ENCODE measurements at regions not wholly inside any gene's neighbourhood (a gene's known extent, or its start where the extent isn't known, plus 50 kb on each side); places are given as distances from the start of the nearest gene placed in this dataset.

GRCh38 chr3:74426571-74426970 lies 187.9 kb downstream of the CNTN3 start:
- H3K27ac Mint-ChIP-seq: no peak overlapping the region
- H3K4me3 Mint-ChIP-seq: no peak overlapping the region
- H3K9me3 Mint-ChIP-seq: peaks cover 50% of the 10 kb centered on the region
- DNase-seq (ENCODE audit: low spot score): no peak
- H3K27me3 Mint-ChIP-seq (ENCODE audit: low read depth): no peaks in the 10 kb centered on the region
- no peaks in the 10 kb centered on the region for H3K36me3 Mint-ChIP-seq (ENCODE audit: low read depth)
- no peaks in the 10 kb centered on the region for H3K4me1 Mint-ChIP-seq (ENCODE audit: low read depth)

- peaks cover 30% of the 10 kb centered on the region for H3K9me3 Mint-ChIP-seq
- no peak overlapping the region for H3K27ac Mint-ChIP-seq
- no peaks in the 10 kb centered on the region for H3K36me3 Mint-ChIP-seq (ENCODE audit: low read depth)
- H3K27me3 Mint-ChIP-seq (ENCODE audit: low read depth): no peaks in the 10 kb centered on the region
- DNase-seq (ENCODE audit: low spot score): no peak
- no peaks in the 10 kb centered on the region for H3K4me1 Mint-ChIP-seq (ENCODE audit: low read depth)
- no peak overlapping the region for H3K4me3 Mint-ChIP-seq
Observed at GRCh38 chr3:74423867-74424266, 190.6 kb downstream of the CNTN3 start.

GRCh38 chr3:74420538-74421124 lies 193.8 kb downstream of the CNTN3 start:
- Mint-ChIP-seq H3K36me3 (ENCODE audit: low read depth) (no peaks in the 10 kb centered on the region), H3K4me1 (ENCODE audit: low read depth) (no peaks in the 10 kb centered on the region), H3K27me3 (ENCODE audit: low read depth) (no peaks in the 10 kb centered on the region), H3K9me3 (peaks cover 25% of the 10 kb centered on the region), H3K4me3 (no peak overlapping the region), H3K27ac (no peak overlapping the region)
- DNase-seq (ENCODE audit: low spot score): no peak

GRCh38 chr3:74415731-74416130 lies 198.7 kb downstream of the CNTN3 start:
- Mint-ChIP-seq H3K4me1 (ENCODE audit: low read depth) (no peaks in the 10 kb centered on the region), H3K4me3 (no peak overlapping the region), H3K27me3 (ENCODE audit: low read depth) (no peaks in the 10 kb centered on the region), H3K27ac (no peak overlapping the region), H3K9me3 (peaks cover 10% of the 10 kb centered on the region), H3K36me3 (ENCODE audit: low read depth) (no peaks in the 10 kb centered on the region)
- DNase-seq (ENCODE audit: low spot score): no peak

- no peak for DNase-seq (ENCODE audit: low spot score)
- Mint-ChIP-seq H3K36me3 (ENCODE audit: low read depth) (no peaks in the 10 kb centered on the region), H3K4me1 (ENCODE audit: low read depth) (no peaks in the 10 kb centered on the region), H3K27ac (no peak overlapping the region), H3K27me3 (ENCODE audit: low read depth) (no peaks in the 10 kb centered on the region), H3K4me3 (no peak overlapping the region), H3K9me3 (peaks cover 11% of the 10 kb centered on the region)
Observed at GRCh38 chr3:74413547-74414241, 200.8 kb downstream of the CNTN3 start.

- peaks cover 11% of the 10 kb centered on the region for H3K9me3 Mint-ChIP-seq
- no peak overlapping the region for H3K27ac Mint-ChIP-seq
- no peak overlapping the region for H3K4me3 Mint-ChIP-seq
- no peaks in the 10 kb centered on the region for H3K27me3 Mint-ChIP-seq (ENCODE audit: low read depth)
- no peaks in the 10 kb centered on the region for H3K36me3 Mint-ChIP-seq (ENCODE audit: low read depth)
- no peak for DNase-seq (ENCODE audit: low spot score)
- H3K4me1 Mint-ChIP-seq (ENCODE audit: low read depth): no peaks in the 10 kb centered on the region
Observed at GRCh38 chr3:74410276-74410941, 204.1 kb downstream of the CNTN3 start.

GRCh38 chr3:74409066-74409465 lies 205.4 kb downstream of the CNTN3 start:
- no peak overlapping the region for H3K4me3 Mint-ChIP-seq
- H3K4me1 Mint-ChIP-seq (ENCODE audit: low read depth): no peaks in the 10 kb centered on the region
- peaks cover 13% of the 10 kb centered on the region for H3K9me3 Mint-ChIP-seq
- no peak overlapping the region for H3K27ac Mint-ChIP-seq
- no peaks in the 10 kb centered on the region for H3K27me3 Mint-ChIP-seq (ENCODE audit: low read depth)
- H3K36me3 Mint-ChIP-seq (ENCODE audit: low read depth): no peaks in the 10 kb centered on the region
- no peak for DNase-seq (ENCODE audit: low spot score)

- Mint-ChIP-seq H3K4me3 (no peak overlapping the region), H3K27me3 (ENCODE audit: low read depth) (no peaks in the 10 kb centered on the region), H3K27ac (no peak overlapping the region), H3K9me3 (peaks cover 37% of the 10 kb centered on the region), H3K4me1 (ENCODE audit: low read depth) (no peaks in the 10 kb centered on the region), H3K36me3 (ENCODE audit: low read depth) (no peaks in the 10 kb centered on the region)
- DNase-seq (ENCODE audit: low spot score): no peak
Observed at GRCh38 chr3:74403307-74403706, 211.2 kb downstream of the CNTN3 start.

- H3K4me1 Mint-ChIP-seq (ENCODE audit: low read depth): no peaks in the 10 kb centered on the region
- no peaks in the 10 kb centered on the region for H3K36me3 Mint-ChIP-seq (ENCODE audit: low read depth)
- H3K4me3 Mint-ChIP-seq: no peak overlapping the region
- H3K27me3 Mint-ChIP-seq (ENCODE audit: low read depth): no peaks in the 10 kb centered on the region
- no peak for DNase-seq (ENCODE audit: low spot score)
- peaks cover 37% of the 10 kb centered on the region for H3K9me3 Mint-ChIP-seq
- no peak overlapping the region for H3K27ac Mint-ChIP-seq
Observed at GRCh38 chr3:74402821-74403220, 211.6 kb downstream of the CNTN3 start.

GRCh38 chr3:74393426-74393825 lies 221.0 kb downstream of the CNTN3 start:
- Mint-ChIP-seq H3K9me3 (peaks cover 37% of the 10 kb centered on the region), H3K27me3 (ENCODE audit: low read depth) (no peaks in the 10 kb centered on the region), H3K4me1 (ENCODE audit: low read depth) (no peaks in the 10 kb centered on the region), H3K4me3 (no peak overlapping the region), H3K27ac (no peak overlapping the region), H3K36me3 (ENCODE audit: low read depth) (no peaks in the 10 kb centered on the region)
- no peak for DNase-seq (ENCODE audit: low spot score)

- H3K4me1 Mint-ChIP-seq (ENCODE audit: low read depth): no peaks in the 10 kb centered on the region
- H3K4me3 Mint-ChIP-seq: no peak overlapping the region
- H3K27me3 Mint-ChIP-seq (ENCODE audit: low read depth): no peaks in the 10 kb centered on the region
- H3K9me3 Mint-ChIP-seq: peaks cover 40% of the 10 kb centered on the region
- no peak overlapping the region for H3K27ac Mint-ChIP-seq
- DNase-seq (ENCODE audit: low spot score): no peak
- H3K36me3 Mint-ChIP-seq (ENCODE audit: low read depth): no peaks in the 10 kb centered on the region
Observed at GRCh38 chr3:74390121-74390877, 224.2 kb downstream of the CNTN3 start.

GRCh38 chr3:74387111-74387735 lies 227.2 kb downstream of the CNTN3 start:
- no peaks in the 10 kb centered on the region for H3K4me1 Mint-ChIP-seq (ENCODE audit: low read depth)
- no peaks in the 10 kb centered on the region for H3K36me3 Mint-ChIP-seq (ENCODE audit: low read depth)
- no peak overlapping the region for H3K27ac Mint-ChIP-seq
- no peak for DNase-seq (ENCODE audit: low spot score)
- no peak overlapping the region for H3K4me3 Mint-ChIP-seq
- peaks cover 27% of the 10 kb centered on the region for H3K9me3 Mint-ChIP-seq
- H3K27me3 Mint-ChIP-seq (ENCODE audit: low read depth): no peaks in the 10 kb centered on the region

- Mint-ChIP-seq H3K9me3 (peaks cover 32% of the 10 kb centered on the region), H3K27me3 (ENCODE audit: low read depth) (no peaks in the 10 kb centered on the region), H3K4me3 (no peak overlapping the region), H3K4me1 (ENCODE audit: low read depth) (no peaks in the 10 kb centered on the region), H3K36me3 (ENCODE audit: low read depth) (no peaks in the 10 kb centered on the region), H3K27ac (no peak overlapping the region)
- DNase-seq (ENCODE audit: low spot score): no peak
Observed at GRCh38 chr3:74384159-74384558, 230.3 kb downstream of the CNTN3 start.

GRCh38 chr3:74377669-74378068 lies 236.8 kb downstream of the CNTN3 start:
- Mint-ChIP-seq H3K4me1 (ENCODE audit: low read depth) (no peaks in the 10 kb centered on the region), H3K27ac (no peak overlapping the region), H3K4me3 (no peak overlapping the region), H3K9me3 (peaks cover 39% of the 10 kb centered on the region), H3K36me3 (ENCODE audit: low read depth) (no peaks in the 10 kb centered on the region), H3K27me3 (ENCODE audit: low read depth) (no peaks in the 10 kb centered on the region)
- DNase-seq (ENCODE audit: low spot score): no peak

Measured in T-helper 2 cell treated with Interferon-gamma antibody and Interleukin-4, amounts not matched to agents 5 μg/mL and 100 μg/mL, for 36 hours (primary cell).